ENCODE measurements at regions not wholly inside any gene's neighbourhood (a gene's known extent, or its start where the extent isn't known, plus 50 kb on each side); places are given as distances from the start of the nearest gene placed in this dataset.

DNA sequence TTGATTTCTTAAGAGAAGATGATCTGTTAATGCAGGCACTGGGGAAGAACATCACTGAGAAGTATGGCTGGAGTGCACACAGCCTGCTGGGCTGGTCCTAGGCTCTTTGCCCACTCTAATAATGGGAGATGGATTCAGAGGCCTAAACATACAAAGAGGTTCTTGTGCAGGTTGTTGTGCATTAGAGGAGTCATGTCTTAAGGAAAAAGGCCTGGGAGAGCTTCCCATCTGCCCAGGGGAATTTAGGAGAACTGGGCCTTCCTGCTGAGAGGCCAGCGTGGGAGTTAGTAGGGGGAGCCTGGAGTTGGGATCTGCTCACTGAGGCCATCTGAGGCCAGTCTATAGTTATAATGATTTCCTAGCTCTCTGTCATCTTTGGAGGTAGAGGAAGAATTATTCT, 126.7 kb downstream of the TLR5 start:
- intact Hi-C loops (cut with micrococcal nuclease), result no loop called here
- no peak for TF ChIP-seq EZH2phosphoT487 (IDR thresholded peaks at IDR 0.05; ENCODE audit: borderline replicate concordance)
- BruUV-seq (replicated peaks), result no TSS peak
- Histone ChIP-seq H3K9ac (ENCODE audit: low read length) (no peak overlapping the region), H3K27ac (ENCODE audit: low read depth, low read length) (no peak overlapping the region), H3K9me2 (ENCODE audit: insufficient read depth) (no peaks in the 10 kb centered on the region), H3K4me1 (ENCODE audit: control insufficient read depth in 1 of 2, insufficient read depth in 2 of 2, low read length in 2 of 2) (no peaks in the 10 kb centered on the region), H3K9me3 (ENCODE audit: control insufficient read depth in 1 of 2, insufficient read depth in 1 of 2, low read depth in 1 of 2, low read length in 2 of 2) (no peaks in the 10 kb centered on the region), H3K4me2 (ENCODE audit: low read length) (no peak overlapping the region), H3K27me3 (ENCODE audit: insufficient read depth, low read length) (no peaks in the 10 kb centered on the region), H4K20me1 (ENCODE audit: insufficient read depth) (no peaks in the 10 kb centered on the region), H2AFZ (ENCODE audit: low read depth, low read length, poor library complexity, severe bottlenecking) (no peak overlapping the region), H3K36me3 (ENCODE audit: control insufficient read depth in 1 of 2, insufficient read depth in 2 of 2, low read length in 2 of 2) (no peaks in the 10 kb centered on the region), H3K4me3 (replicated peaks in 1 of 2; ENCODE audit: low read depth in 1 of 2, low read length in 2 of 2) (no peak overlapping the region), H3K79me2 (ENCODE audit: insufficient read depth, low read length) (no peaks in the 10 kb centered on the region)
- ChIA-PET RAD21 (ENCODE audit: low non-redundant PET in 1 of 2, low total read pairs in 2 of 2, uncharacterized antibody in 2 of 2, unreplicated experiment in 2 of 2) (no interaction called here), POLR2A (no interaction called here), CTCF (no interaction called here)
- no peak for DNase-seq (ENCODE audit: low read depth, low spot score)
- no peak for ATAC-seq

DNA sequence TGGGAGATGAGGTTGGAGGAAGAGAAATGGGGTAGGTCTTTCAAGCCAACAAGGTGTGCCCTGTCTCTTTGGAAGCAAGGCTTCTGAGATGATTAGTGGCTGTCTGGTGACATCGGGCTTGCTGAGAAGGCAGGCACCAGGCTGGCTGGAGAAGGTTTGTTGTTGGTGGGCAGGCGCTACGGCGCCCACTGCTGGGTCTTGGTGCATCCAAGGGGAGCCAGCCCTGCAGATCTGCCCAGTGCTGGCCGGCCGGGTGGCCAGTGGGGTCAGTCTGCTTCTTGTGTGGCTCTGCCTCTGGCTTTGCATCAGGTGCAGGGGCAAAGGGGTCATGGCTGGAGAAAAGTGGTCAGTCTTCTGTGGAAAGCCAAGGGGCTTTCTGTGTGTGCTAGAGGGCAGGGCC, 126.2 kb downstream of the TLR5 start:
- Histone ChIP-seq H3K27me3 (ENCODE audit: insufficient read depth, low read length) (no peaks in the 10 kb centered on the region), H3K36me3 (ENCODE audit: control insufficient read depth in 1 of 2, insufficient read depth in 2 of 2, low read length in 2 of 2) (no peaks in the 10 kb centered on the region), H3K4me2 (ENCODE audit: low read length) (no peak overlapping the region), H3K4me1 (ENCODE audit: control insufficient read depth in 1 of 2, insufficient read depth in 2 of 2, low read length in 2 of 2) (no peaks in the 10 kb centered on the region), H2AFZ (ENCODE audit: low read depth, low read length, poor library complexity, severe bottlenecking) (no peak overlapping the region), H3K4me3 (replicated peaks in 1 of 2; ENCODE audit: low read depth in 1 of 2, low read length in 2 of 2) (no peak overlapping the region), H3K9me2 (ENCODE audit: insufficient read depth) (no peaks in the 10 kb centered on the region), H4K20me1 (ENCODE audit: insufficient read depth) (no peaks in the 10 kb centered on the region), H3K27ac (ENCODE audit: low read depth, low read length) (no peak overlapping the region), H3K9ac (ENCODE audit: low read length) (no peak overlapping the region), H3K9me3 (ENCODE audit: control insufficient read depth in 1 of 2, insufficient read depth in 1 of 2, low read depth in 1 of 2, low read length in 2 of 2) (no peaks in the 10 kb centered on the region), H3K79me2 (ENCODE audit: insufficient read depth, low read length) (no peaks in the 10 kb centered on the region)
- POLR2A ChIA-PET, result no interaction called here
- ATAC-seq (no peak), DNase-seq (ENCODE audit: low read depth, low spot score) (no peak)
- no TSS peak for BruUV-seq (replicated peaks)
- CTCF ChIA-PET, result no interaction called here
- TF ChIP-seq ELF1 (IDR thresholded peaks at IDR 0.05; ENCODE audit: borderline replicate concordance, low read depth), result no peak
- no peak for TF ChIP-seq YY1 (IDR thresholded peaks at IDR 0.05; ENCODE audit: extremely low read depth, insufficient replicate concordance, low read depth, low read length)
- TF ChIP-seq, protein P1, sequence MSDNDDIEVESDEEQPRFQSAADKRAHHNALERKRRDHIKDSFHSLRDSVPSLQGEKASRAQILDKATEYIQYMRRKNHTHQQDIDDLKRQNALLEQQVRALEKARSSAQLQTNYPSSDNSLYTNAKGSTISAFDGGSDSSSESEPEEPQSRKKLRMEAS (IDR thresholded peaks at IDR 0.05), result no peak
- no peak for TF ChIP-seq SP1 (IDR thresholded peaks at IDR 0.05; ENCODE audit: low read depth)
- TF ChIP-seq, protein P2, sequence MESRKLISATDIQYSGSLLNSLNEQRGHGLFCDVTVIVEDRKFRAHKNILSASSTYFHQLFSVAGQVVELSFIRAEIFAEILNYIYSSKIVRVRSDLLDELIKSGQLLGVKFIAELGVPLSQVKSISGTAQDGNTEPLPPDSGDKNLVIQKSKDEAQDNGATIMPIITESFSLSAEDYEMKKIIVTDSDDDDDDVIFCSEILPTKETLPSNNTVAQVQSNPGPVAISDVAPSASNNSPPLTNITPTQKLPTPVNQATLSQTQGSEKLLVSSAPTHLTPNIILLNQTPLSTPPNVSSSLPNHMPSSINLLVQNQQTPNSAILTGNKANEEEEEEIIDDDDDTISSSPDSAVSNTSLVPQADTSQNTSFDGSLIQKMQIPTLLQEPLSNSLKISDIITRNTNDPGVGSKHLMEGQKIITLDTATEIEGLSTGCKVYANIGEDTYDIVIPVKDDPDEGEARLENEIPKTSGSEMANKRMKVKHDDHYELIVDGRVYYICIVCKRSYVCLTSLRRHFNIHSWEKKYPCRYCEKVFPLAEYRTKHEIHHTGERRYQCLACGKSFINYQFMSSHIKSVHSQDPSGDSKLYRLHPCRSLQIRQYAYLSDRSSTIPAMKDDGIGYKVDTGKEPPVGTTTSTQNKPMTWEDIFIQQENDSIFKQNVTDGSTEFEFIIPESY (IDR thresholded peaks at IDR 0.05; ENCODE audit: extremely low read depth, insufficient replicate concordance, low read length), result no peak
- TF ChIP-seq JUND (IDR thresholded peaks at IDR 0.05), result no peak
- no peak for TF ChIP-seq EZH2 (IDR thresholded peaks at IDR 0.05)
- TF ChIP-seq CEBPB (IDR thresholded peaks at IDR 0.05; ENCODE audit: low read depth), result no peak
- intact Hi-C loops (cut with micrococcal nuclease), result no loop called here
- RAD21 ChIA-PET (ENCODE audit: low non-redundant PET in 1 of 2, low total read pairs in 2 of 2, uncharacterized antibody in 2 of 2, unreplicated experiment in 2 of 2), result no interaction called here
